Adrenal gland (tissue), 5 donors: ENCODE measurements at regions not wholly inside any gene's neighbourhood (a gene's known extent, or its start where the extent isn't known, plus 50 kb on each side); places are given as distances from the start of the nearest gene placed in this dataset.

Experiments
- CTCF ChIP-seq, 6 experiments: fragments of 450-650 bp in 4 of 6; fragments of 200-600 bp in 2 of 6; sonication (generic) in 1 of 6; IDR thresholded peaks; 1 replicate in 5 of 6; 2 replicates in 1 of 6; pipeline versions ENCODE4 v1.5.1 to v1.8.0; 2016 to 2021; ENCODE audit warnings: antibody characterized with exemption in 6 of 6, mild to moderate bottlenecking in 2 of 6, moderate library complexity in 1 of 6
- POLR2A ChIP-seq, 2 donors: fragments of 450-650 bp; IDR thresholded peaks; one replicate each; pipeline ENCODE4 v1.6.1; 2017; ENCODE audit warnings: antibody characterized with exemption in 2 of 2, mild to moderate bottlenecking in 2 of 2, moderate library complexity in 1 of 2
- donor health status: DM: no; HTN: no; CAD: no.

DNA sequence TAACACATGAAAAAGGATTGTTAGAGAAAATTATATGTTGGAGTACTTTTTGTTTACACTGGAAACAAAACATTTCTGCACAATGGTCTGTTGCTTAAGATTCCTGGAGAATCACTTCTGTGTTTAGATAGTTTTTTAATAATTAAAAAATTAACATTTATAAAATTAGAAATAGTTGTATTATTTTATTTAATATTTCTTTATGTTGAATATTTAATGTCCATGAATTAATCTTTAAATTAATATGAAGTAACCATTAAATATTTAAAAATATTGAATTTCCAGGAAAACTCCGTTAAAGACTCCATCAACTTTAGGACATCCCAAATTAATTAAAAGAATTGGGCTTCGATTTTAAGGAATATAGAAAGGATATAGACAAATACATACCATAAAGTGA, 797.1 kb upstream of the GALNTL6 start:
- TF ChIP-seq CTCF (IDR thresholded peaks at IDR 0.05) (no peak), POLR2A (IDR thresholded peaks at IDR 0.05) (no peak)
